Loucy (cell line): ENCODE measurements at regions not wholly inside any gene's neighbourhood (a gene's known extent, or its start where the extent isn't known, plus 50 kb on each side); places are given as distances from the start of the nearest gene placed in this dataset.

Experiments used
- H2AFZ ChIP-seq: fragments of 200-600 bp; sonication (generic); 2 replicates; pipeline ENCODE4 v1.6.0; 2016; ENCODE audit warnings: antibody characterized with exemption, mild to moderate bottlenecking, low read length, moderate library complexity
- H3F3A ChIP-seq: fragments of 200-600 bp; 2 replicates; pipeline ENCODE4 v1.6.0; 2016; ENCODE audit warnings: antibody characterized with exemption, low read depth, mild to moderate bottlenecking
- H3K27me3 ChIP-seq: fragments of 200-600 bp; sonication (generic); 2 replicates; pipeline ENCODE4 v1.6.1; 2014; ENCODE audit warnings: low read length, mild to moderate bottlenecking; ENCODE audit not compliant: insufficient read depth, poor library complexity, severe bottlenecking
- H3K36me3 ChIP-seq: fragments of 200-600 bp; sonication (generic); 2 replicates; pipeline ENCODE4 v1.6.1; 2016; ENCODE audit warnings: low read length; ENCODE audit not compliant: insufficient read depth
- H3K4me1 ChIP-seq: fragments of 200-600 bp; sonication (generic); 2 replicates; pipeline ENCODE4 v1.5.1; 2014; ENCODE audit warnings: low read length, mild to moderate bottlenecking; ENCODE audit not compliant: insufficient read depth, poor library complexity, severe bottlenecking
- H3K4me2 ChIP-seq: fragments of 200-600 bp; sonication (generic); 2 replicates; pipeline ENCODE4 v1.6.0; 2014; ENCODE audit warnings: antibody characterized with exemption, low read length, low read depth, mild to moderate bottlenecking; ENCODE audit not compliant: poor library complexity, severe bottlenecking
- H3K4me3 ChIP-seq: fragments of 200-600 bp; sonication (generic); 2 replicates; pipeline ENCODE4 v1.5.1; 2014; ENCODE audit warnings: low read length, mild to moderate bottlenecking, mixed read lengths; ENCODE audit not compliant: poor library complexity, severe bottlenecking
- H3K79me2 ChIP-seq: fragments of 200-600 bp; sonication (generic); 2 replicates; pipeline ENCODE4 v1.6.1; 2014; ENCODE audit warnings: low read length; ENCODE audit not compliant: insufficient read depth
- H3K9ac ChIP-seq: fragments of 200-600 bp; sonication (generic); 2 replicates; pipeline ENCODE4 v1.6.0; 2014; ENCODE audit warnings: mild to moderate bottlenecking, low read depth, low read length, moderate library complexity; ENCODE audit not compliant: poor library complexity, severe bottlenecking
- H3K9me2 ChIP-seq: fragments of 200-600 bp; sonication (generic); replicated peaks from 2 replicates; pipeline ENCODE4 v1.6.1; 2016; ENCODE audit warnings: low read depth, low read length, mixed read lengths
- H3K9me3 ChIP-seq: fragments of 200-600 bp; sonication (generic); 2 replicates; pipeline ENCODE4 v1.6.1; 2014; ENCODE audit warnings: mild to moderate bottlenecking, antibody characterized with exemption, low read length, low read depth; ENCODE audit not compliant: insufficient read depth
- H4K20me1 ChIP-seq: fragments of 200-600 bp; sonication (generic); 2 replicates; pipeline ENCODE4 v1.6.0; 2014; ENCODE audit warnings: antibody characterized with exemption, low read length, mild to moderate bottlenecking; ENCODE audit not compliant: insufficient read depth, poor library complexity, severe bottlenecking
- CTCF ChIP-seq: fragments of 200-600 bp; sonication (generic); conservative IDR thresholded peaks from 2 replicates; pipeline ENCODE4 v1.5.1; 2014; ENCODE audit warnings: mild to moderate bottlenecking, antibody characterized with exemption, low read length
- EZH2phosphoT487 ChIP-seq: fragments of 200-600 bp; IDR thresholded peaks from 2 replicates; pipeline ENCODE4 v1.6.1; 2018; ENCODE audit warnings: antibody characterized with exemption, mild to moderate bottlenecking, moderate library complexity, borderline replicate concordance

- no peak overlapping the region for H3K9ac ChIP-seq
- H3K79me2 ChIP-seq: no peaks in the 10 kb centered on the region
- H3K4me2 ChIP-seq: no peak overlapping the region
- H3K4me3 ChIP-seq: no peak overlapping the region
- H3K9me2 ChIP-seq: no peaks in the 10 kb centered on the region
- no peaks in the 10 kb centered on the region for H3K27me3 ChIP-seq
- no peaks in the 10 kb centered on the region for H3K9me3 ChIP-seq
- no peak overlapping the region for H2AFZ ChIP-seq
- no peaks in the 10 kb centered on the region for H3K36me3 ChIP-seq
- TF ChIP-seq CTCF (no peak), EZH2phosphoT487 (no peak)
- H3K4me1 ChIP-seq: no peaks in the 10 kb centered on the region
- H3F3A ChIP-seq: no peaks in the 10 kb centered on the region
- H4K20me1 ChIP-seq: no peaks in the 10 kb centered on the region
These were observed 63.5 kb upstream of the PHACTR2 start for GRCh38 chr6:143614235-143614634.

DNA sequence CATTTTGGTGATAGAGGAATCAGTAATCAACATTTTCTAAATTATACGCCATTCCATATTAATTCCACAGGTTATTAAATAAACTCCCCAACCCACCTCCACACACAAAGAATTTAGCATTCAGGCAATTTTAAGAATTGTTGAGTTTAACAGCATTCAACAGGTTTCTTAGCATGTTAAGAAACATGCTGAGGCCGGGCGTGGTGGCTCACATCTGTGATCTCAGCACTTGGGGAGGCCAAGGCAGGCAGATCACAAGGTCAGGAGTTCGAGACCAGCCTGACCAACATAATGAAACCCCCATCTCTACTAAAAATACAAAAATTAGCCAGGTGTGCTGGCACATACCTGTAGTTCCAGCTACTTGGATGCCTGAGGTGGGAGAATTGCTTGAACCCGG, 64.0 kb upstream of the PHACTR2 start:
- no peaks in the 10 kb centered on the region for H3K9me2 ChIP-seq
- TF ChIP-seq CTCF (no peak), EZH2phosphoT487 (no peak)
- no peaks in the 10 kb centered on the region for H3K27me3 ChIP-seq
- no peaks in the 10 kb centered on the region for H3K36me3 ChIP-seq
- H3K79me2 ChIP-seq: no peaks in the 10 kb centered on the region
- no peaks in the 10 kb centered on the region for H3F3A ChIP-seq
- no peak overlapping the region for H3K4me2 ChIP-seq
- H3K4me3 ChIP-seq: no peak overlapping the region
- H3K4me1 ChIP-seq: no peaks in the 10 kb centered on the region
- no peak overlapping the region for H3K9ac ChIP-seq
- no peaks in the 10 kb centered on the region for H3K9me3 ChIP-seq
- H2AFZ ChIP-seq: no peak overlapping the region
- no peaks in the 10 kb centered on the region for H4K20me1 ChIP-seq

DNA sequence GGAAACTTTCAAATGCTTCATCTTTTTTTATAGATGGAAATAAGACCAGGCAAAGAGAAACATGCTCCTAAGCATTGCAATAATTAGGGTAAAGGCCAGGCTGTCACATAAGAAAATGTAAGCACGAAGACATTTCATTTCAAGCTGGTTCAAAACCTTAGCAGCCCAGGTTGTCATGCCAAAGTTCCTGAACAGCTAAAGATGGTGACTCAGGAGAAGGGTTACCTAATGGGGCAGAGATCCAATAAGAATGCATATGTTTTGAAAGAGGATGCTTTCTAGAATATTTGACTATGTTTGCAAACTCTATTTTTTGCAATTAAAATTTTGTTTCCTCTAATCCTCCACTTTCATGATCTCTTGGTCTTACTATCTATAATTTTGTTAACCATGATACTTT, 65.6 kb upstream of the PHACTR2 start:
- H3K4me1 ChIP-seq: no peaks in the 10 kb centered on the region
- TF ChIP-seq EZH2phosphoT487: no peak
- no peak for TF ChIP-seq CTCF

More for the DNA sequence above, 65.6 kb upstream of the PHACTR2 start:
- no peaks in the 10 kb centered on the region for H3K27me3 ChIP-seq
- no peak overlapping the region for H3K4me2 ChIP-seq
- no peaks in the 10 kb centered on the region for H3K9me3 ChIP-seq
- H4K20me1 ChIP-seq: no peaks in the 10 kb centered on the region
- H3K79me2 ChIP-seq: no peaks in the 10 kb centered on the region
- H3K9ac ChIP-seq: no peak overlapping the region
- H2AFZ ChIP-seq: no peak overlapping the region
- no peak overlapping the region for H3K4me3 ChIP-seq
- H3F3A ChIP-seq: no peaks in the 10 kb centered on the region
- H3K36me3 ChIP-seq: no peaks in the 10 kb centered on the region
- H3K9me2 ChIP-seq: no peaks in the 10 kb centered on the region
